K562 (cell line): ENCODE measurements at regions not wholly inside any gene's neighbourhood (a gene's known extent, or its start where the extent isn't known, plus 50 kb on each side); places are given as distances from the start of the nearest gene placed in this dataset.

Source experiments
- ATAC-seq: fragments of 200-7000 bp; cut with Tn5 transposase; 3 replicates; pipeline ENCODE4 v1.9.1; 2020; ENCODE audit warnings: moderate library complexity
- BruUV-seq: library from RNA; stranded (reverse); fragments of 400-500 nt; replicated peaks from 2 replicates; lab custom pipeline; 2021; lab: Mats Ljungman, UMichigan
- CTCF ChIA-PET: fragments of 300-600 bp; formaldehyde crosslinking; extraction: SDS; loops from one replicate; lab custom pipeline; 2021; ENCODE audit warnings: low intra/inter-chr PET ratio; lab: Yijun Ruan, JAX
- POLR2A ChIA-PET: fragments of 300-600, 350-650 bp; sonication (Branson Sonifier 250); formaldehyde crosslinking; extraction: SDS; loops from one replicate; lab custom pipeline; 2021; ENCODE audit warnings: antibody characterized with exemption, inconsistent platforms; lab: Yijun Ruan, JAX
- DNase-seq, 4 experiments: peaks; one replicate each; pipeline versions ENCODE4 v3.0.0 to v3.0.0-alpha.2; 2011 to 2018; ENCODE audit warnings: low spot score in 3 of 4, mixed read lengths in 3 of 4; ENCODE audit errors: extremely low read depth in 1 of 4
- FAIRE-seq: peaks from 2 replicates; lab custom pipeline; 2011; peaks lifted over from hg19 to GRCh38; lab: Jason Lieb, UNC
- H2AFZ ChIP-seq: 2 replicates; pipeline ENCODE4 v1.6.0; 2011; ENCODE audit warnings: low read depth, low read length, control low read depth, inconsistent platforms
- H3K27ac ChIP-seq: fragments of 200-600 bp; 3 replicates; pipeline ENCODE4 v1.8.0; 2011; ENCODE audit warnings: low read depth, mild to moderate bottlenecking, control low read depth, inconsistent platforms, low read length, moderate library complexity, mixed read lengths; ENCODE audit errors: extremely low read depth
- H3K27me3 ChIP-seq, 2 experiments: fragments of 300-600 bp in 1 of 2; 2 replicates in 1 of 2; 3 replicates in 1 of 2; pipeline versions ENCODE4 v1.6.0 to v1.8.0; 2011; ENCODE audit warnings: inconsistent platforms in 2 of 2, low read length in 2 of 2, mild to moderate bottlenecking in 1 of 2, mixed read lengths in 1 of 2, moderate library complexity in 1 of 2; ENCODE audit not compliant: control insufficient read depth in 2 of 2, insufficient read depth in 2 of 2
- H3K36me3 ChIP-seq: fragments of 300-600 bp; 3 replicates; pipeline ENCODE4 v1.8.0; 2011; ENCODE audit warnings: mild to moderate bottlenecking, low read length, inconsistent platforms; ENCODE audit not compliant: control insufficient read depth, insufficient read depth
- H3K4me1 ChIP-seq, 2 experiments: fragments of 200-600 bp in 1 of 2; replicated peaks in 1 of 2; 2 replicates in 1 of 2; 3 replicates in 1 of 2; pipeline versions ENCODE4 v1.5.1 to v1.8.0; 2011; ENCODE audit warnings: inconsistent platforms in 2 of 2, low read length in 2 of 2, mild to moderate bottlenecking in 1 of 2, mixed read lengths in 1 of 2, moderate library complexity in 1 of 2; ENCODE audit not compliant: control insufficient read depth in 2 of 2, insufficient read depth in 2 of 2
- H3K4me2 ChIP-seq: 2 replicates; pipeline ENCODE4 v1.6.1; 2011; ENCODE audit warnings: low read length, control low read depth, inconsistent platforms, mixed read lengths; ENCODE audit not compliant: insufficient read depth
- H3K4me3 ChIP-seq: fragments of 200-600 bp; sonication (generic), shearing (Covaris generic); 2 replicates; pipeline ENCODE4 v1.5.1; 2016; ENCODE audit warnings: control low read depth, inconsistent platforms
- H3K79me2 ChIP-seq: fragments of 200-600 bp; 3 replicates; pipeline ENCODE4 v1.8.0; 2011; ENCODE audit warnings: low read length, inconsistent platforms; ENCODE audit not compliant: control insufficient read depth, insufficient read depth
- H3K9ac ChIP-seq, 2 experiments: 2 replicates each; pipeline versions ENCODE4 v1.6.0 to v1.6.1; 2011; ENCODE audit warnings: low read depth in 2 of 2, low read length in 2 of 2, control low read depth in 1 of 2, inconsistent platforms in 1 of 2, mild to moderate bottlenecking in 1 of 2, mixed read lengths in 1 of 2; ENCODE audit not compliant: insufficient read depth in 1 of 2
- H3K9me1 ChIP-seq: one replicate; pipeline ENCODE4 v1.6.0; 2011; ENCODE audit warnings: inconsistent platforms, mild to moderate bottlenecking, low read length, moderate library complexity; ENCODE audit not compliant: control insufficient read depth, insufficient read depth
- H3K9me3 ChIP-seq: replicated peaks from 2 replicates; pipeline ENCODE4 v1.5.1; 2011; ENCODE audit warnings: low read depth, low read length, inconsistent platforms; ENCODE audit not compliant: control insufficient read depth, insufficient read depth
- H4K20me1 ChIP-seq: replicated peaks from 2 replicates; pipeline ENCODE4 v1.6.1; 2011; ENCODE audit warnings: low read length, inconsistent platforms, mixed read lengths; ENCODE audit not compliant: control insufficient read depth, insufficient read depth
- BRCA1 ChIP-seq, 2 experiments: fragments of 450-650 bp in 1 of 2; sonication (generic) in 1 of 2; formaldehyde crosslinking in 1 of 2; IDR thresholded peaks; 2 replicates each; pipeline versions ENCODE4 v1.5.0 to v1.6.1; 2017 to 2020; ENCODE audit warnings: mild to moderate bottlenecking in 1 of 2, missing genetic modification reagents in 1 of 2
- HMGN3 ChIP-seq: IDR thresholded peaks from 2 replicates; pipeline ENCODE4 v1.6.1; 2011; ENCODE audit warnings: borderline replicate concordance, low read depth, mild to moderate bottlenecking, mixed read lengths, low read length; ENCODE audit not compliant: insufficient read length; ENCODE audit errors: extremely low read depth
- MBD1 ChIP-seq: fragments of 250-450 bp; sonication (Bioruptor Pico); IDR thresholded peaks from 2 replicates; pipeline ENCODE4 v1.8.0; 2022; ENCODE audit warnings: inconsistent platforms
- RFX1 ChIP-seq: fragments of 450-650 bp; IDR thresholded peaks from 2 replicates; pipeline ENCODE4 v1.6.1; 2016; ENCODE audit warnings: mild to moderate bottlenecking, moderate library complexity
- ZFX ChIP-seq: sonication (generic); formaldehyde crosslinking; IDR thresholded peaks from 2 replicates; pipeline ENCODE4 v1.8.0; 2022; ENCODE audit warnings: mild to moderate bottlenecking, missing genetic modification reagents, moderate library complexity
- ZNF311 ChIP-seq: fragments of 250-450 bp; sonication (Bioruptor Pico); IDR thresholded peaks from 2 replicates; pipeline ENCODE4 v1.4.0; 2020; ENCODE audit warnings: mild to moderate bottlenecking, moderate library complexity
- ZNF644 ChIP-seq: fragments of 200-800 bp; sonication (Bioruptor generic); IDR thresholded peaks from 2 replicates; pipeline ENCODE4 v1.6.1; 2016; ENCODE audit warnings: low read depth, missing genetic modification characterization, missing compliant biosample characterization
- ZNF668 ChIP-seq: fragments of 250-450 bp; sonication (Bioruptor Pico); IDR thresholded peaks from 2 replicates; pipeline ENCODE4 v1.8.0; 2022; ENCODE audit warnings: mild to moderate bottlenecking, inconsistent platforms
- ZNF780A ChIP-seq: fragments of 250-450 bp; sonication (Bioruptor Pico); IDR thresholded peaks from 2 replicates; pipeline ENCODE4 v1.5.0; 2021; ENCODE audit warnings: mild to moderate bottlenecking
- WGBS: fragments of 100-300 bp; shearing (Covaris generic); methylation state at CpG from one replicate; pipeline ENCODE4 v1.1.6; 2016; ENCODE audit warnings: low coverage, mixed read lengths; ENCODE audit not compliant: insufficient coverage; ENCODE audit errors: missing lambda C conversion rate; 5-methylcytosine and 5-hydroxymethylcytosine counted together
- in situ Hi-C: fragments of 300-500 bp; cut with MboI; formaldehyde crosslinking; loops from 4 replicates; pipeline ENCODE4 v1.15.0; 2018; ENCODE audit warnings: inconsistent platforms, mixed read lengths
- intact Hi-C: fragments of 100-400 bp; cut with micrococcal nuclease; formaldehyde crosslinking; loops from 2 replicates; pipeline ENCODE4 v1.14.2; 2022
- TF ChIP-seq, protein P1 (sequence below): sonication (generic); formaldehyde crosslinking; IDR thresholded peaks from 2 replicates; pipeline ENCODE4 v1.8.1; 2022; ENCODE audit warnings: missing genetic modification reagents
- TF ChIP-seq, protein P2 (sequence below): sonication (generic); formaldehyde crosslinking; IDR thresholded peaks from 2 replicates; pipeline ENCODE4 v1.8.1; 2023; ENCODE audit warnings: mild to moderate bottlenecking, missing genetic modification reagents, moderate library complexity

DNA sequence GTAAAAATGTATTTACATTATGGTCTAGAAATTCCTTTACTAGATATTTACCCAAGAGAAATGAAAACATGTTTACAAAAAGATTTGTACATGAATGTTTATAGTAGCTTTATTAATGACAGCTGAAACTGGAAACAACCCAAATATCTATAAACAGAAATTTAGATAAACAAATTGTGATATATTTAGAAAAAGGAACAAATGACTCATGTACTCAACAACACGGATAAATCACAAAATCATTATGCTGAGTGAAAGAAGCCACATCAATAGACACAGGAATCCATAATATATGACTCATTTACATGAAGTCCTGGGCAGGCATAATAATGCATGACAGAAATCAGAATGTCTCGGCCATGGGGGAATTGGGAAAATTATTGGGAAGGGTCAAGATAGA lies 1020.2 kb downstream of the SQOR start:
- H3K4me1 ChIP-seq: no peaks in the 10 kb centered on the region
- TF ChIP-seq BRCA1 (IDR thresholded peaks at IDR 0.05) (no peak), BRCA1 (CRISPR knock-in tag; IDR thresholded peaks at IDR 0.05) (no peak)
- FAIRE-seq (no peak), ATAC-seq (no peak), DNase-seq (no peak)
- no TSS peak for BruUV-seq
- no peak overlapping the region for H3K9ac ChIP-seq
- no peaks in the 10 kb centered on the region; the same call in 1 of the 2 replicates for H3K9me3 ChIP-seq
- no peaks in the 10 kb centered on the region for H4K20me1 ChIP-seq
- no peaks in the 10 kb centered on the region for H3K9me1 ChIP-seq
- no peak overlapping the region for H3K4me3 ChIP-seq
- H3K79me2 ChIP-seq: no peaks in the 10 kb centered on the region
- 0% methylated on average over 2 of the region's 2 CpGs for WGBS
- intact Hi-C loops (no loop called here), in situ Hi-C loops (no loop called here)
- POLR2A ChIA-PET: interaction anchor here (0.6 kb wide), 1 partner anchor 1302 kb away, joined by 3 read pairs; no protein-coding TSS in a partner anchor
- H3K27ac ChIP-seq: no peak overlapping the region
- no peaks in the 10 kb centered on the region for H3K36me3 ChIP-seq
- H3K4me2 ChIP-seq: no peak overlapping the region
- CTCF ChIA-PET: no interaction called here
- no peak overlapping the region for H2AFZ ChIP-seq
- no peaks in the 10 kb centered on the region for H3K27me3 ChIP-seq

- H3K36me3 ChIP-seq: no peaks in the 10 kb centered on the region
- no peak overlapping the region for H3K4me3 ChIP-seq
- no peak overlapping the region for H3K4me2 ChIP-seq
- no TSS peak for BruUV-seq
- in situ Hi-C loops: no loop called here
- ATAC-seq (no peak), DNase-seq (no peak), FAIRE-seq (no peak)
- no peaks in the 10 kb centered on the region for H3K9me1 ChIP-seq
- no peaks in the 10 kb centered on the region; the same call in 1 of the 2 replicates for H3K9me3 ChIP-seq
- no peak overlapping the region for H2AFZ ChIP-seq
- H3K4me1 ChIP-seq: no peaks in the 10 kb centered on the region
- TF ChIP-seq ZNF780A (CRISPR knock-in tag): no peak
- TF ChIP-seq, protein P1, sequence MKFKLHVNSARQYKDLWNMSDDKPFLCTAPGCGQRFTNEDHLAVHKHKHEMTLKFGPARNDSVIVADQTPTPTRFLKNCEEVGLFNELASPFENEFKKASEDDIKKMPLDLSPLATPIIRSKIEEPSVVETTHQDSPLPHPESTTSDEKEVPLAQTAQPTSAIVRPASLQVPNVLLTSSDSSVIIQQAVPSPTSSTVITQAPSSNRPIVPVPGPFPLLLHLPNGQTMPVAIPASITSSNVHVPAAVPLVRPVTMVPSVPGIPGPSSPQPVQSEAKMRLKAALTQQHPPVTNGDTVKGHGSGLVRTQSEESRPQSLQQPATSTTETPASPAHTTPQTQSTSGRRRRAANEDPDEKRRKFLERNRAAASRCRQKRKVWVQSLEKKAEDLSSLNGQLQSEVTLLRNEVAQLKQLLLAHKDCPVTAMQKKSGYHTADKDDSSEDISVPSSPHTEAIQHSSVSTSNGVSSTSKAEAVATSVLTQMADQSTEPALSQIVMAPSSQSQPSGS (CRISPR knock-in tag): no peak
- TF ChIP-seq ZNF644 (tag): no peak
- TF ChIP-seq MBD1 (CRISPR knock-in tag): no peak
- no peak for TF ChIP-seq ZNF668 (CRISPR knock-in tag)
- TF ChIP-seq ZFX (CRISPR knock-in tag): no peak
- TF ChIP-seq ZNF311: no peak
- TF ChIP-seq RFX1: no peak
- no peak for TF ChIP-seq HMGN3
- TF ChIP-seq, protein P2, sequence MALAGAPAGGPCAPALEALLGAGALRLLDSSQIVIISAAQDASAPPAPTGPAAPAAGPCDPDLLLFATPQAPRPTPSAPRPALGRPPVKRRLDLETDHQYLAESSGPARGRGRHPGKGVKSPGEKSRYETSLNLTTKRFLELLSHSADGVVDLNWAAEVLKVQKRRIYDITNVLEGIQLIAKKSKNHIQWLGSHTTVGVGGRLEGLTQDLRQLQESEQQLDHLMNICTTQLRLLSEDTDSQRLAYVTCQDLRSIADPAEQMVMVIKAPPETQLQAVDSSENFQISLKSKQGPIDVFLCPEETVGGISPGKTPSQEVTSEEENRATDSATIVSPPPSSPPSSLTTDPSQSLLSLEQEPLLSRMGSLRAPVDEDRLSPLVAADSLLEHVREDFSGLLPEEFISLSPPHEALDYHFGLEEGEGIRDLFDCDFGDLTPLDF (CRISPR knock-in tag): no peak
- no peaks in the 10 kb centered on the region for H3K27me3 ChIP-seq
- ChIA-PET CTCF (no interaction called here), POLR2A (no interaction called here)
- no peak overlapping the region for H3K27ac ChIP-seq
- intact Hi-C loops: no loop called here
- no peaks in the 10 kb centered on the region for H4K20me1 ChIP-seq
- H3K79me2 ChIP-seq: no peaks in the 10 kb centered on the region
- H3K9ac ChIP-seq: no peak overlapping the region
Measured at GRCh38 chr15:46660096-46660842, 1025.4 kb downstream of the SQOR start.
